T-cell (primary cell): ENCODE measurements at regions not wholly inside any gene's neighbourhood (a gene's known extent, or its start where the extent isn't known, plus 50 kb on each side); places are given as distances from the start of the nearest gene placed in this dataset.
"Not testable (repeated sequence)": the region's sequence is repeated elsewhere in the genome, so short reads cannot be mapped to it uniquely, and the experiment has no call there.

Experiments
- ATAC-seq, 4 experiments: fragments of 200-7000 bp in 3 of 4; fragments of 150-1000 bp in 1 of 4; cut with Tn5 transposase; replicated peaks in 1 of 4; 1 replicate in 3 of 4; 2 replicates in 1 of 4; pipeline ENCODE4 v1.10.0; 2021; ENCODE audit warnings: moderate library complexity in 3 of 4, mild to moderate bottlenecking in 2 of 4, moderate number of reproducible peaks in 1 of 4
- CTCF ChIA-PET, 2 donors: fragments of 300-600 bp; sonication (Branson Sonifier 250); formaldehyde crosslinking; loops; one replicate each; lab custom pipeline; 2022; ENCODE audit warnings: antibody characterized with exemption in 2 of 2; lab: Charles Lee
- POLR2A ChIA-PET, 2 donors: fragments of 300-600 bp; sonication (Branson Sonifier 250); formaldehyde crosslinking; loops; one replicate each; lab custom pipeline; 2022; ENCODE audit warnings: antibody characterized with exemption in 2 of 2; lab: Charles Lee
- DNase-seq, 35 experiments: peaks; one replicate each; pipeline versions ENCODE4 v3.0.0 to v3.0.0-alpha.2; 2013 to 2023
- H3K27ac ChIP-seq: one replicate; pipeline ENCODE4 v1.5.1; 2013; ENCODE audit warnings: low read length
- H3K27me3 ChIP-seq, 2 experiments: replicated peaks in 1 of 2; 1 replicate in 1 of 2; 2 replicates in 1 of 2; pipeline versions ENCODE4 v1.6.1 to v1.7.0; 2013; ENCODE audit warnings: low read length in 1 of 2, mixed read lengths in 1 of 2; ENCODE audit not compliant: control insufficient read depth in 2 of 2, insufficient read depth in 2 of 2; ENCODE audit errors: extremely low read depth in 1 of 2
- H3K36me3 ChIP-seq, 2 donors: 1 replicate in 1 of 2; 2 replicates in 1 of 2; pipeline versions ENCODE4 v1.6.1 to v1.7.0; 2013; ENCODE audit warnings: low read length in 1 of 2; ENCODE audit not compliant: control insufficient read depth in 2 of 2, insufficient read depth in 1 of 2; ENCODE audit errors: extremely low read depth in 1 of 2
- H3K4me1 ChIP-seq, 2 experiments: 1 replicate in 1 of 2; 2 replicates in 1 of 2; pipeline versions ENCODE4 v1.6.1 to v1.7.0; 2013; ENCODE audit warnings: low read length in 2 of 2, mixed read lengths in 1 of 2; ENCODE audit not compliant: insufficient read depth in 2 of 2, control insufficient read depth in 1 of 2; ENCODE audit errors: extremely low read depth in 1 of 2
- H3K4me3 ChIP-seq, 2 donors: 1 replicate in 1 of 2; 2 replicates in 1 of 2; pipeline versions ENCODE4 v1.5.1 to v1.7.0; 2013; ENCODE audit warnings: mild to moderate bottlenecking in 2 of 2, low read length in 1 of 2, moderate library complexity in 1 of 2; ENCODE audit not compliant: control insufficient read depth in 1 of 2; ENCODE audit errors: extremely low read depth in 1 of 2
- H3K9me3 ChIP-seq: 2 replicates; pipeline ENCODE4 v1.7.0; 2013
- H3K27ac Mint-ChIP-seq, 2 donors: one replicate each; pipeline ENCODE4 v1.8.0; 2020 to 2021; ENCODE audit warnings: mild to moderate bottlenecking in 2 of 2, mixed read lengths in 2 of 2
- H3K27me3 Mint-ChIP-seq, 2 donors: one replicate each; pipeline ENCODE4 v1.8.0; 2021 to 2022; ENCODE audit warnings: mixed read lengths in 2 of 2
- H3K36me3 Mint-ChIP-seq: one replicate; pipeline ENCODE4 v1.8.0; 2021; ENCODE audit warnings: mixed read lengths
- H3K4me1 Mint-ChIP-seq, 3 donors: one replicate each; pipeline ENCODE4 v1.8.0; 2020 to 2022; ENCODE audit warnings: mixed read lengths in 3 of 3, mild to moderate bottlenecking in 1 of 3
- H3K4me3 Mint-ChIP-seq, 3 donors: one replicate each; pipeline ENCODE4 v1.8.0; 2020 to 2022; ENCODE audit warnings: mild to moderate bottlenecking in 3 of 3, mixed read lengths in 3 of 3, moderate library complexity in 3 of 3
- H3K9me3 Mint-ChIP-seq, 3 donors: one replicate each; pipeline ENCODE4 v1.8.0; 2020 to 2022; ENCODE audit warnings: mixed read lengths in 3 of 3
- WGBS: methylation state at CpG from one replicate; pipeline ENCODE4 v1.1.5; 2013; ENCODE audit warnings: missing lambda C conversion rate; ENCODE audit not compliant: insufficient coverage; 5-methylcytosine and 5-hydroxymethylcytosine counted together

GRCh38 chr12:17918013-17918412 lies 172.0 kb downstream of the RERGL start:
- ATAC-seq (no peak), DNase-seq (no peak)
- no CpG with 5 or more reads among the region's 1 CpG for WGBS
- Mint-ChIP-seq H3K4me3 (no peak overlapping the region), H3K27ac (no peak overlapping the region), H3K36me3 (no peaks in the 10 kb centered on the region), H3K9me3 (peaks cover 11 to 24% (median 15%) of the 10 kb centered on the region in 3 donors), H3K27me3 (no peaks in the 10 kb centered on the region), H3K4me1 (no peaks in the 10 kb centered on the region)
- H3K27ac ChIP-seq: no peak overlapping the region
- H3K4me1 ChIP-seq: no peaks in the 10 kb centered on the region
- H3K27me3 ChIP-seq: no peaks in the 10 kb centered on the region
- peaks cover 7% of the 10 kb centered on the region for H3K9me3 ChIP-seq
- H3K36me3 ChIP-seq: no peaks in the 10 kb centered on the region
- CTCF ChIA-PET: no interaction called here
- no peak overlapping the region for H3K4me3 ChIP-seq
- POLR2A ChIA-PET: no interaction called here

- no CpG with 5 or more reads among the region's 1 CpG for WGBS
These were observed 205.4 kb downstream of the RERGL start for GRCh38 chr12:17884581-17884980.

DNA sequence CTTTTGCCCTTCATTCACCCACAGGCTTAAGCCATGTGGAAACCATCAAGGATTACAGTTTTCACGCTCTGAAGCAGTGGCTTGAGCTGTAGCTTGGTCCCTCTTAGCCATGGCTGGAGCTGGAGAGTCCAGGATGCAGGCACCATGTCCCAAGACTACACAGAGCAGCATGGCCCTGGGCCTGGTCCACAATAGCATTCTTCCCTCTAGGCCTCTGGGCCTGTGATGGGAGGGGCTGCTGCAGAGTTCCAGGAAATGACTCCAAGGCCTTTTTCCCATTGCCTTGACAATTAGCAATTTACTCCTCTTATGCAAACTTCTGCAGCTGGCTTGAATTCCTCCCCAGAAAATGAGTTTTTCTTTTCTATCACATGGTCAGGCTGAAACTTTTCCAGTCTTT lies 211.3 kb downstream of the RERGL start:
- Histone ChIP-seq H3K27me3 (no peaks in the 10 kb centered on the region), H3K4me1 (no peaks in the 10 kb centered on the region), H3K4me3 (no peak overlapping the region), H3K36me3 (no peaks in the 10 kb centered on the region), H3K9me3 (peaks cover 3% of the 10 kb centered on the region), H3K27ac (no peak overlapping the region)
- ATAC-seq (no peak), DNase-seq (no peak)
- Mint-ChIP-seq H3K4me1 (no peaks in the 10 kb centered on the region), H3K27ac (no peak overlapping the region), H3K36me3 (no peaks in the 10 kb centered on the region), H3K27me3 (no peaks in the 10 kb centered on the region), H3K4me3 (no peak overlapping the region), H3K9me3 (peaks cover 6 to 24% (median 18%) of the 10 kb centered on the region in 3 donors)
- ChIA-PET CTCF (no interaction called here), POLR2A (no interaction called here)
- 14% methylated on average over 1 of the region's 1 CpG for WGBS

More at GRCh38 chr12:17884581-17884980, 205.4 kb downstream of the RERGL start:
- Mint-ChIP-seq H3K9me3 (peaks cover 0 to 22% (median 6%) of the 10 kb centered on the region in 3 donors), H3K4me3 (no peak overlapping the region), H3K4me1 (no peaks in the 10 kb centered on the region), H3K36me3 (no peaks in the 10 kb centered on the region), H3K27me3 (no peaks in the 10 kb centered on the region), H3K27ac (no peak overlapping the region)
- Histone ChIP-seq H3K9me3 (peaks cover 3% of the 10 kb centered on the region), H3K36me3 (no peaks in the 10 kb centered on the region), H3K4me3 (no peak overlapping the region), H3K27me3 (no peaks in the 10 kb centered on the region), H3K4me1 (no peaks in the 10 kb centered on the region), H3K27ac (no peak overlapping the region)
- DNase-seq (no peak), ATAC-seq (no peak)
- ChIA-PET POLR2A (no interaction called here), CTCF (no interaction called here)

GRCh38 chr12:17875230-17875629 lies 214.8 kb downstream of the RERGL start:
- no peaks in the 10 kb centered on the region for H3K36me3 ChIP-seq
- Mint-ChIP-seq H3K27ac (no peak overlapping the region), H3K9me3 (peaks cover 21 to 29% (median 27%) of the 10 kb centered on the region in 3 donors), H3K36me3 (no peaks in the 10 kb centered on the region), H3K27me3 (no peaks in the 10 kb centered on the region), H3K4me1 (no peaks in the 10 kb centered on the region), H3K4me3 (no peak overlapping the region)
- H3K27ac ChIP-seq: no peak overlapping the region
- DNase-seq (no peak), ATAC-seq (no peak)
- CTCF ChIA-PET: no interaction called here
- POLR2A ChIA-PET: no interaction called here
- peaks cover under 1% of the 10 kb centered on the region for H3K9me3 ChIP-seq
- H3K4me1 ChIP-seq: no peaks in the 10 kb centered on the region
- no peaks in the 10 kb centered on the region for H3K27me3 ChIP-seq
- no peak overlapping the region for H3K4me3 ChIP-seq

DNA sequence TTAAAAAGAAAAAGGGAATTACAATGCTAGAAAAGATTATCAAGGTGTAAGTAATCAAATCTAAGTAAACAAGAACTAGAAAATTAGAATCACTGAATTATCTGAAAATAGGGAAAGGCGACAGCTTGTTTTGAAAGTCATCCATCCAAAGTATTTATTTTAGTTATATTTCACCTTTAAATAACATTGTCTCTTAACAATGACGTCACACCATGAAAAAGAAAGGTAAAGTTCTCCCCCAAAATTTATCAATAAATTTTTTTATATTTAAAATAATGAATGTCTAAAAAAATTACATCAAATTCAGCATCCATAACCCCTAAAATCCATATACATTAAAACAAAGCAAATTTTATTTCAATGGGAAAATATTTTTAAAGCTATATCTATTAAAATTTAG lies 223.2 kb downstream of the RERGL start:
- H3K4me3 Mint-ChIP-seq: no peak overlapping the region
- no peaks in the 10 kb centered on the region for H3K36me3 ChIP-seq
- CTCF ChIA-PET: no interaction called here
- DNase-seq: no peak
- POLR2A ChIA-PET: no interaction called here
- WGBS: no CpG with 5 or more reads among the region's 2 CpGs
- H3K4me1 Mint-ChIP-seq: no peaks in the 10 kb centered on the region
- peaks cover 22 to 43% (median 31%) of the 10 kb centered on the region in 3 donors for H3K9me3 Mint-ChIP-seq
- no peaks in the 10 kb centered on the region for H3K27me3 Mint-ChIP-seq
- no peaks in the 10 kb centered on the region for H3K36me3 Mint-ChIP-seq
- no peak overlapping the region for H3K4me3 ChIP-seq
- no peak for ATAC-seq
- no peak overlapping the region for H3K27ac Mint-ChIP-seq
- no peaks in the 10 kb centered on the region for H3K27me3 ChIP-seq
- H3K9me3 ChIP-seq: no peaks in the 10 kb centered on the region
- H3K4me1 ChIP-seq: no peaks in the 10 kb centered on the region
- H3K27ac ChIP-seq: no peak overlapping the region

DNA sequence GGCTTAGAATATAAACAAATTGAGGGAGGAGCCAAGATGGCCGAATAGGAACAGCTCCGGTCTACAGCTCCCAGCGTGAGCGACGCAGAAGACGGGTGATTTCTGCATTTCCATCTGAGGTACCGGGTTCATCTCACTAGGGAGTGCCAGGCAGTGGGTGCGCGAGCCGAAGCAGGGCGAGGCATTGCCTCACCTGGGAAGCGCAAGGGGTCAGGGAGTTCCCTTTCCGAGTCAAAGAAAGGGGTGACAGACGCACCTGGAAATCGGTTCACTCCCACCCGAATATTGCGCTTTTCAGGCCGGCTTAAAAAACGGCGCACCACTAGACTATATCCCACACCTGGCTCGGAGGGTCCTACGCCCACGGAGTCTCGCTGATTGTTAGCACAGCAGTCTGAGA lies 234.4 kb downstream of the RERGL start:
- H3K9me3 Mint-ChIP-seq: peaks cover 11 to 18% (median 12%) of the 10 kb centered on the region in 3 donors
- 85% methylated on average over 16 of the region's 24 CpGs for WGBS
- H3K36me3 ChIP-seq, H3K27ac Mint-ChIP-seq, H3K36me3 Mint-ChIP-seq, DNase-seq, H3K27ac ChIP-seq, H3K4me1 Mint-ChIP-seq, CTCF ChIA-PET, H3K4me1 ChIP-seq, H3K9me3 ChIP-seq, ATAC-seq, H3K27me3 ChIP-seq, H3K4me3 Mint-ChIP-seq, POLR2A ChIA-PET, H3K4me3 ChIP-seq, H3K27me3 Mint-ChIP-seq: not testable (repeated sequence)

- H3K36me3 Mint-ChIP-seq: no peaks in the 10 kb centered on the region
- no peak overlapping the region for H3K4me3 Mint-ChIP-seq
- H3K9me3 Mint-ChIP-seq: peaks cover 16 to 25% (median 17%) of the 10 kb centered on the region in 3 donors
- ChIA-PET CTCF (no interaction called here), POLR2A (no interaction called here)
- DNase-seq (no peak), ATAC-seq (no peak)
- no peak overlapping the region for H3K27ac ChIP-seq
- no peak overlapping the region for H3K27ac Mint-ChIP-seq
- H3K36me3 ChIP-seq: no peaks in the 10 kb centered on the region
- H3K27me3 Mint-ChIP-seq: no peaks in the 10 kb centered on the region
- H3K4me1 Mint-ChIP-seq: no peaks in the 10 kb centered on the region
- no peak overlapping the region for H3K4me3 ChIP-seq
- H3K9me3 ChIP-seq: no peaks in the 10 kb centered on the region
- no peaks in the 10 kb centered on the region for H3K27me3 ChIP-seq
- no peaks in the 10 kb centered on the region for H3K4me1 ChIP-seq
- no CpG with 5 or more reads among the region's 2 CpGs for WGBS
These were observed 236.9 kb downstream of the RERGL start for GRCh38 chr12:17853054-17853453.
